Left lobe of liver (tissue), 2 donors: ENCODE measurements at regions not wholly inside any gene's neighbourhood (a gene's known extent, or its start where the extent isn't known, plus 50 kb on each side); places are given as distances from the start of the nearest gene placed in this dataset.

ENCODE experiments used
- ATAC-seq: fragments of 200-7000 bp; cut with Tn5 transposase; one replicate; pipeline ENCODE4 v1.9.1; 2020; ENCODE audit warnings: mild to moderate bottlenecking, moderate library complexity
- DNase-seq: peaks from one replicate; pipeline ENCODE4 v3.0.0-alpha.2; 2020; ENCODE audit warnings: low spot score
- donor health status: DM: no; HTN: no; CAD: no; lungs with moderate emphysema.
- donor health status: DM: no; HTN: yes; CAD: no.

- DNase-seq: no peak
- ATAC-seq: no peak
Observed at GRCh38 chr3:146854523-146854922, 249.4 kb upstream of the PLSCR5 start.

GRCh38 chr3:146851665-146852064, 246.5 kb upstream of the PLSCR5 start:
- ATAC-seq (no peak), DNase-seq (no peak)

GRCh38 chr3:146845361-146845760, 240.2 kb upstream of the PLSCR5 start:
- no peak for DNase-seq
- no peak for ATAC-seq

GRCh38 chr3:146843476-146843875, 238.3 kb upstream of the PLSCR5 start:
- no peak for ATAC-seq

GRCh38 chr3:146839727-146840375, 234.7 kb upstream of the PLSCR5 start:
- DNase-seq (no peak), ATAC-seq (no peak)

More at GRCh38 chr3:146843476-146843875, 238.3 kb upstream of the PLSCR5 start:
- no peak for DNase-seq

GRCh38 chr3:146838221-146838620, 233.1 kb upstream of the PLSCR5 start:
- ATAC-seq: no peak

GRCh38 chr3:146834917-146835316, 229.8 kb upstream of the PLSCR5 start:
- DNase-seq (no peak), ATAC-seq (no peak)

More at GRCh38 chr3:146838221-146838620, 233.1 kb upstream of the PLSCR5 start:
- DNase-seq: no peak

GRCh38 chr3:146832857-146833458, 227.8 kb upstream of the PLSCR5 start:
- ATAC-seq (no peak), DNase-seq (no peak)

- DNase-seq: no peak
- no peak for ATAC-seq
Observed at GRCh38 chr3:146831659-146832058, 226.5 kb upstream of the PLSCR5 start.

- no peak for DNase-seq
- no peak for ATAC-seq
Observed at GRCh38 chr3:146830231-146830630, 225.1 kb upstream of the PLSCR5 start.

GRCh38 chr3:146827836-146828235, 222.7 kb upstream of the PLSCR5 start:
- DNase-seq (no peak), ATAC-seq (no peak)

- ATAC-seq (no peak), DNase-seq (no peak)
Observed at GRCh38 chr3:146823622-146824021, 218.5 kb upstream of the PLSCR5 start.

GRCh38 chr3:146818866-146819265, 213.7 kb upstream of the PLSCR5 start:
- ATAC-seq: no peak

GRCh38 chr3:146818301-146818700, 213.2 kb upstream of the PLSCR5 start:
- DNase-seq (no peak), ATAC-seq (no peak)

More at GRCh38 chr3:146818866-146819265, 213.7 kb upstream of the PLSCR5 start:
- DNase-seq: no peak

- no peak for DNase-seq
- no peak for ATAC-seq
Observed at GRCh38 chr3:146817704-146818103, 212.6 kb upstream of the PLSCR5 start.

- no peak for DNase-seq
- ATAC-seq: no peak
Observed at GRCh38 chr3:146814601-146815315, 209.6 kb upstream of the PLSCR5 start.

GRCh38 chr3:146813496-146813895, 208.3 kb upstream of the PLSCR5 start:
- ATAC-seq (no peak), DNase-seq (no peak)

GRCh38 chr3:146803745-146804144, 198.6 kb upstream of the PLSCR5 start:
- no peak for DNase-seq
- no peak for ATAC-seq

GRCh38 chr3:146801492-146801891, 196.3 kb upstream of the PLSCR5 start:
- no peak for DNase-seq
- ATAC-seq: no peak

- DNase-seq: no peak
- ATAC-seq: no peak
Observed at GRCh38 chr3:146800484-146800883, 195.3 kb upstream of the PLSCR5 start.

- DNase-seq (no peak), ATAC-seq (no peak)
Observed at GRCh38 chr3:146796078-146796477, 190.9 kb upstream of the PLSCR5 start.

- ATAC-seq (no peak), DNase-seq (no peak)
Observed at GRCh38 chr3:146783446-146783845, 178.3 kb upstream of the PLSCR5 start.
